IMR-90 (cell line): ENCODE measurements at regions not wholly inside any gene's neighbourhood (a gene's known extent, or its start where the extent isn't known, plus 50 kb on each side); places are given as distances from the start of the nearest gene placed in this dataset.

Experiments
- ATAC-seq: fragments of 200-7000 bp; cut with Tn5 transposase; 2 replicates; pipeline ENCODE4 v1.9.1; 2020; ENCODE audit warnings: low read depth, mild to moderate bottlenecking, moderate library complexity
- BruUV-seq: library from RNA; stranded (reverse); fragments of 400-500 nt; replicated peaks from 2 replicates; lab custom pipeline; 2021; lab: Mats Ljungman, UMichigan
- CTCF ChIA-PET: fragments of 300-600 bp; formaldehyde crosslinking; extraction: SDS; loops from one replicate; lab custom pipeline; 2021; ENCODE audit warnings: antibody characterized with exemption; lab: Yijun Ruan, JAX
- POLR2A ChIA-PET: fragments of 300-600 bp; sonication (Branson Sonifier 250); formaldehyde crosslinking; loops from one replicate; lab custom pipeline; 2022; ENCODE audit warnings: antibody characterized with exemption; ENCODE audit not compliant: unreplicated experiment; lab: Charles Lee
- DNase-seq: peaks from one replicate; pipeline ENCODE4 v3.0.0; 2013
- H2AFZ ChIP-seq: replicated peaks from 2 replicates; pipeline ENCODE3; 2013; ENCODE audit warnings: low read length, mild to moderate bottlenecking; ENCODE audit not compliant: poor library complexity
- H2AK5ac ChIP-seq: 2 replicates; pipeline ENCODE4 v1.6.1; 2013; ENCODE audit warnings: low read depth, low read length, inconsistent platforms
- H2AK9ac ChIP-seq: replicated peaks from 2 replicates; pipeline ENCODE3; 2013; ENCODE audit warnings: mild to moderate bottlenecking, low read depth, low read length, moderate library complexity; ENCODE audit not compliant: poor library complexity
- H2BK120ac ChIP-seq: 2 replicates; pipeline ENCODE4 v1.6.1; 2013; ENCODE audit warnings: low read depth, low read length, inconsistent platforms
- H2BK15ac ChIP-seq: 3 replicates; pipeline ENCODE4 v1.6.1; 2013; ENCODE audit warnings: low read depth, low read length, inconsistent platforms
- H2BK20ac ChIP-seq: 2 replicates; pipeline ENCODE4 v1.6.1; 2013; ENCODE audit warnings: low read depth, mild to moderate bottlenecking, inconsistent platforms, low read length, moderate library complexity
- H2BK5ac ChIP-seq: 2 replicates; pipeline ENCODE4 v1.6.1; 2013; ENCODE audit warnings: mild to moderate bottlenecking, low read depth, low read length, inconsistent platforms; ENCODE audit not compliant: poor library complexity, severe bottlenecking
- H3K14ac ChIP-seq: replicated peaks from 2 replicates; pipeline ENCODE4 v1.6.1; 2013; ENCODE audit warnings: low read depth, low read length, inconsistent platforms
- H3K18ac ChIP-seq: 2 replicates; pipeline ENCODE4 v1.6.1; 2013; ENCODE audit warnings: low read depth, low read length, control low read depth
- H3K23ac ChIP-seq: 2 replicates; pipeline ENCODE4 v1.6.1; 2013; ENCODE audit warnings: low read depth, low read length, inconsistent platforms
- H3K27ac ChIP-seq: 2 replicates; pipeline ENCODE4 v1.5.1; 2013; ENCODE audit warnings: mild to moderate bottlenecking, control low read depth, low read length; ENCODE audit not compliant: insufficient read depth
- H3K27me3 ChIP-seq: 2 replicates; pipeline ENCODE4 v1.6.1; 2013; ENCODE audit warnings: low read length; ENCODE audit not compliant: control insufficient read depth, insufficient read depth
- H3K36me3 ChIP-seq: 2 replicates; pipeline ENCODE4 v1.6.1; 2013; ENCODE audit warnings: low read length, mixed read lengths; ENCODE audit not compliant: control insufficient read depth, insufficient read depth
- H3K4ac ChIP-seq: 2 replicates; pipeline ENCODE4 v1.6.1; 2013; ENCODE audit warnings: low read depth, low read length, inconsistent platforms
- H3K4me1 ChIP-seq: 2 replicates; pipeline ENCODE4 v1.6.1; 2013; ENCODE audit warnings: low read length, mixed read lengths; ENCODE audit not compliant: control insufficient read depth, insufficient read depth
- H3K4me2 ChIP-seq: 2 replicates; pipeline ENCODE4 v1.6.1; 2013; ENCODE audit warnings: low read depth, mild to moderate bottlenecking, control low read depth, low read length, moderate library complexity
- H3K4me3 ChIP-seq: 2 replicates; pipeline ENCODE4 v1.5.1; 2013; ENCODE audit warnings: low read depth, mild to moderate bottlenecking, control low read depth, low read length, moderate library complexity; ENCODE audit not compliant: insufficient read depth
- H3K56ac ChIP-seq: 2 replicates; pipeline ENCODE4 v1.6.1; 2013; ENCODE audit warnings: low read length, inconsistent platforms; ENCODE audit not compliant: insufficient read depth; ENCODE audit errors: extremely low read depth
- H3K79me1 ChIP-seq, 2 experiments: 2 replicates each; pipeline ENCODE4 v1.6.1; 2013; ENCODE audit warnings: low read length in 2 of 2, inconsistent platforms in 1 of 2, low read depth in 1 of 2
- H3K9ac ChIP-seq: 2 replicates; pipeline ENCODE4 v1.6.1; 2013; ENCODE audit warnings: low read depth, low read length, control low read depth
- H3K9me1 ChIP-seq: 2 replicates; pipeline ENCODE4 v1.6.1; 2013; ENCODE audit warnings: low read length, inconsistent platforms; ENCODE audit not compliant: insufficient read depth
- H3K9me3 ChIP-seq: 2 replicates; pipeline ENCODE4 v1.6.1; 2013; ENCODE audit warnings: low read length; ENCODE audit not compliant: control insufficient read depth, insufficient read depth
- H4K20me1 ChIP-seq: 2 replicates; pipeline ENCODE4 v1.6.1; 2013; ENCODE audit warnings: low read length, inconsistent platforms; ENCODE audit not compliant: insufficient read depth
- H4K5ac ChIP-seq: 2 replicates; pipeline ENCODE4 v1.6.1; 2013; ENCODE audit warnings: mild to moderate bottlenecking, low read depth, low read length, control low read depth
- H4K8ac ChIP-seq, 2 experiments: 2 replicates each; pipeline ENCODE4 v1.6.1; 2013; ENCODE audit warnings: low read depth in 2 of 2, low read length in 2 of 2, control low read depth in 1 of 2, inconsistent platforms in 1 of 2
- H4K91ac ChIP-seq: 2 replicates; pipeline ENCODE4 v1.6.1; 2013; ENCODE audit warnings: low read depth, low read length, inconsistent platforms; ENCODE audit not compliant: insufficient read depth
- BHLHE40 ChIP-seq: fragments of 150-350 bp; IDR thresholded peaks from 2 replicates; pipeline ENCODE4 v1.6.1; 2016; ENCODE audit warnings: mild to moderate bottlenecking, low read depth, low read length
- CHD1 ChIP-seq: IDR thresholded peaks from 2 replicates; pipeline ENCODE4 v1.6.1; 2012; ENCODE audit warnings: low read depth, low read length, improper control_type of control experiment
- MAFK ChIP-seq: IDR thresholded peaks from 2 replicates; pipeline ENCODE4 v1.6.1; 2012; ENCODE audit warnings: low read depth, low read length, improper control_type of control experiment
- MXI1 ChIP-seq: IDR thresholded peaks from 2 replicates; pipeline ENCODE4 v1.6.1; 2012; ENCODE audit warnings: low read depth, mild to moderate bottlenecking, low read length, moderate library complexity, borderline replicate concordance
- NFE2L2 ChIP-seq: fragments of 150-350 bp; IDR thresholded peaks from 2 replicates; pipeline ENCODE4 v1.6.1; 2016; ENCODE audit warnings: low read depth, mild to moderate bottlenecking, low read length
- RAD21 ChIP-seq: IDR thresholded peaks from 2 replicates; pipeline ENCODE4 v1.6.1; 2012; ENCODE audit warnings: low read length, improper control_type of control experiment
- RCOR1 ChIP-seq: IDR thresholded peaks from 2 replicates; pipeline ENCODE4 v1.6.1; 2012; ENCODE audit warnings: mild to moderate bottlenecking, low read length, improper control_type of control experiment; ENCODE audit not compliant: insufficient replicate concordance
- RFX5 ChIP-seq: IDR thresholded peaks from 2 replicates; pipeline ENCODE4 v1.8.0; 2012; ENCODE audit warnings: low read depth, mild to moderate bottlenecking, low read length, moderate library complexity
- SMC3 ChIP-seq: fragments of 150-350 bp; IDR thresholded peaks from 2 replicates; pipeline ENCODE4 v1.6.1; 2016; ENCODE audit warnings: low read depth, mild to moderate bottlenecking, antibody characterized with exemption, low read length, moderate library complexity
- USF2 ChIP-seq: fragments of 150-350 bp; IDR thresholded peaks from 2 replicates; pipeline ENCODE4 v1.6.1; 2017; ENCODE audit warnings: mild to moderate bottlenecking, antibody characterized with exemption, low read length, low read depth
- WGBS, 2 experiments: methylation state at CpG; one replicate each; pipeline versions ENCODE4 v1.1.5 to v1.1.7; 2013; ENCODE audit warnings: missing lambda C conversion rate in 2 of 2; ENCODE audit not compliant: insufficient read length in 1 of 2; ENCODE audit errors: extremely low coverage in 2 of 2; 5-methylcytosine and 5-hydroxymethylcytosine counted together
- dilution Hi-C: fragments of 300-500 bp; cut with HindIII; formaldehyde crosslinking; loops from one replicate; pipeline ENCODE4 v1.14.3; 2018; ENCODE audit warnings: low sequenced_read_pairs; ENCODE audit not compliant: unreplicated experiment
- in situ Hi-C: fragments of 300-500 bp; cut with MboI; formaldehyde crosslinking; loops from 3 replicates; pipeline ENCODE4 v1.14.3; 2019; ENCODE audit warnings: low sequenced_read_pairs, inconsistent platforms, mixed read lengths
- intact Hi-C: fragments of 100-400 bp; cut with micrococcal nuclease; formaldehyde crosslinking; loops from 2 replicates; pipeline ENCODE4 v1.10.0; 2022
- TF ChIP-seq, protein P1 (sequence below): fragments of 150-350 bp; IDR thresholded peaks from 2 replicates; pipeline ENCODE4 v1.6.1; 2016; ENCODE audit warnings: low read depth, mild to moderate bottlenecking, low read length, moderate library complexity, borderline replicate concordance
- TF ChIP-seq, protein P2 (sequence below): conservative IDR thresholded peaks from 2 replicates; pipeline ENCODE4 v1.5.1; 2012; ENCODE audit warnings: mild to moderate bottlenecking, low read depth, low read length, improper control_type of control experiment

DNA sequence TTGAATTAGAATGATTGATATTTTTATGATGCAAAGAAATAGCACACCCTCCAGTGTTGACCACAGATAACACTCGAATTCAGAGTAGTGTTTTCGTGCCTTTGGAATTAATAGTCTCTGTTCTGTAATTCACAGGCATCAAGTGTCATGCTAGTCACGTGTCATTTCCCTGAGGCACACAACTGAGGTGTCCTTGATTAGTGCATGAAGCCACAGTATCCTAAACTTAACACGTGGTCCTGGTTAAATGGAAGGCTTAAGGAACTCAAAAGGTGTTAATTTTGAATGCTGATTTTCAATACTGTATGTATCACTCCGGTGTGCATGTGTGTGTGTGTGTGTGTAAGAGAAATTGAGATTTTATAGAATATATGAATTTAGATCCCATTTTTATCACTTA lies 625.6 kb downstream of the TMEM114 start:
- no TSS peak for BruUV-seq

More for the DNA sequence above, 625.6 kb downstream of the TMEM114 start:
- DNase-seq (no peak), ATAC-seq (no peak)
- H4K8ac ChIP-seq: no peak overlapping the region
- H3K9ac ChIP-seq: no peak overlapping the region
- WGBS, 2 experiments: 0% methylated on average over 1 of the region's 5 CpGs; no CpG with 5 or more reads in 1 of the 2 experiments
- no peaks in the 10 kb centered on the region for H3K79me1 ChIP-seq
- H4K91ac ChIP-seq: no peak overlapping the region
- intact Hi-C loops: no loop called here
- in situ Hi-C loops: no loop called here
- no peaks in the 10 kb centered on the region for H3K27me3 ChIP-seq
- no peak overlapping the region for H4K5ac ChIP-seq
- H2AFZ ChIP-seq: no peak overlapping the region
- no peaks in the 10 kb centered on the region for H3K36me3 ChIP-seq
- no peak overlapping the region for H3K4ac ChIP-seq
- H2BK120ac ChIP-seq: no peak overlapping the region
- ChIA-PET CTCF (no interaction called here), POLR2A (no interaction called here)
- H2AK9ac ChIP-seq: no peak overlapping the region
- no peak overlapping the region for H2BK20ac ChIP-seq
- dilution Hi-C loops: no loop called here
- H2BK15ac ChIP-seq: no peak overlapping the region
- H3K4me3 ChIP-seq: no peak overlapping the region
- H3K23ac ChIP-seq: no peak overlapping the region
- H3K56ac ChIP-seq: no peak overlapping the region
- TF ChIP-seq RFX5: no peak
- no peak for TF ChIP-seq RAD21
- TF ChIP-seq MAFK: no peak
- no peak for TF ChIP-seq CHD1
- TF ChIP-seq, protein P1, sequence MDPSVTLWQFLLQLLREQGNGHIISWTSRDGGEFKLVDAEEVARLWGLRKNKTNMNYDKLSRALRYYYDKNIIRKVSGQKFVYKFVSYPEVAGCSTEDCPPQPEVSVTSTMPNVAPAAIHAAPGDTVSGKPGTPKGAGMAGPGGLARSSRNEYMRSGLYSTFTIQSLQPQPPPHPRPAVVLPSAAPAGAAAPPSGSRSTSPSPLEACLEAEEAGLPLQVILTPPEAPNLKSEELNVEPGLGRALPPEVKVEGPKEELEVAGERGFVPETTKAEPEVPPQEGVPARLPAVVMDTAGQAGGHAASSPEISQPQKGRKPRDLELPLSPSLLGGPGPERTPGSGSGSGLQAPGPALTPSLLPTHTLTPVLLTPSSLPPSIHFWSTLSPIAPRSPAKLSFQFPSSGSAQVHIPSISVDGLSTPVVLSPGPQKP: no peak
- no peak for TF ChIP-seq SMC3
- no peak for TF ChIP-seq RCOR1
- TF ChIP-seq, protein P2, sequence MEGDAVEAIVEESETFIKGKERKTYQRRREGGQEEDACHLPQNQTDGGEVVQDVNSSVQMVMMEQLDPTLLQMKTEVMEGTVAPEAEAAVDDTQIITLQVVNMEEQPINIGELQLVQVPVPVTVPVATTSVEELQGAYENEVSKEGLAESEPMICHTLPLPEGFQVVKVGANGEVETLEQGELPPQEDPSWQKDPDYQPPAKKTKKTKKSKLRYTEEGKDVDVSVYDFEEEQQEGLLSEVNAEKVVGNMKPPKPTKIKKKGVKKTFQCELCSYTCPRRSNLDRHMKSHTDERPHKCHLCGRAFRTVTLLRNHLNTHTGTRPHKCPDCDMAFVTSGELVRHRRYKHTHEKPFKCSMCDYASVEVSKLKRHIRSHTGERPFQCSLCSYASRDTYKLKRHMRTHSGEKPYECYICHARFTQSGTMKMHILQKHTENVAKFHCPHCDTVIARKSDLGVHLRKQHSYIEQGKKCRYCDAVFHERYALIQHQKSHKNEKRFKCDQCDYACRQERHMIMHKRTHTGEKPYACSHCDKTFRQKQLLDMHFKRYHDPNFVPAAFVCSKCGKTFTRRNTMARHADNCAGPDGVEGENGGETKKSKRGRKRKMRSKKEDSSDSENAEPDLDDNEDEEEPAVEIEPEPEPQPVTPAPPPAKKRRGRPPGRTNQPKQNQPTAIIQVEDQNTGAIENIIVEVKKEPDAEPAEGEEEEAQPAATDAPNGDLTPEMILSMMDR: no peak
- no peak for TF ChIP-seq MXI1
- TF ChIP-seq USF2: no peak
- TF ChIP-seq BHLHE40: no peak
- no peak for TF ChIP-seq NFE2L2
- no peak overlapping the region for H3K27ac ChIP-seq
- H3K4me2 ChIP-seq: no peak overlapping the region
- H3K9me3 ChIP-seq: peaks cover 10% of the 10 kb centered on the region
- H4K20me1 ChIP-seq: no peaks in the 10 kb centered on the region
- H3K9me1 ChIP-seq: no peaks in the 10 kb centered on the region
- H3K18ac ChIP-seq: no peak overlapping the region
- no peak overlapping the region for H3K14ac ChIP-seq
- no peak overlapping the region for H2AK5ac ChIP-seq
- H2BK5ac ChIP-seq: no peak overlapping the region
- H3K4me1 ChIP-seq: no peaks in the 10 kb centered on the region
